NCI-H1092 (cell line): ENCODE measurements at regions not wholly inside any gene's neighbourhood (a gene's known extent, or its start where the extent isn't known, plus 50 kb on each side); places are given as distances from the start of the nearest gene placed in this dataset.

Experiments
- DNase-seq: peaks from one replicate; lab custom pipeline; 2025; lab: John Stamatoyannopoulos, UW

- DNase-seq: no peak
Measured at GRCh38 chr21:25329227-25329825, 278.0 kb downstream of the MRPL39 start.

GRCh38 chr21:25328736-25329135 is 278.5 kb downstream of the MRPL39 start:
- no peak for DNase-seq

- DNase-seq: no peak
Measured at GRCh38 chr21:25326181-25326580, 281.1 kb downstream of the MRPL39 start.

DNA sequence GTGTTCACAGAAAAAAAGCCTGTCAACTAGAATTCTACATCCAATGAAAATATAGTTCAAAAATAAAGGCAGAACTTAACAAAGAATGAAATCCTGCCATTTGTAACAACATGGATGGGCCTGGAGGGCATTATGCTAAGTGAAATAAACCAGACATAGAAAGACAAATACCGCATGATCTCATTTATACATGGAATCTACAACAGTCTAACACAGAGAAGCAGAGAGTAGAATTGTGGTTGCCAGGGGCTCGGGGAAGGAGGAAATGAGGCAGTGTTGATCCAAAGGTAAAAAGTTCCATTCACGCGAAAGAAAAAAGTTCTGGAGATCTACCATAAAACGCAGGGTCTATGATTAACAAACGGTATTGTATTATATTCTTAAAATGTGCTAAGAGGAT is 282.6 kb downstream of the MRPL39 start:
- no peak for DNase-seq

- no peak for DNase-seq
Measured at GRCh38 chr21:25323356-25323949, 283.8 kb downstream of the MRPL39 start.

GRCh38 chr21:25314247-25314646 is 293.0 kb downstream of the MRPL39 start:
- DNase-seq: no peak

GRCh38 chr21:25313829-25314228 is 293.5 kb downstream of the MRPL39 start:
- no peak for DNase-seq

DNA sequence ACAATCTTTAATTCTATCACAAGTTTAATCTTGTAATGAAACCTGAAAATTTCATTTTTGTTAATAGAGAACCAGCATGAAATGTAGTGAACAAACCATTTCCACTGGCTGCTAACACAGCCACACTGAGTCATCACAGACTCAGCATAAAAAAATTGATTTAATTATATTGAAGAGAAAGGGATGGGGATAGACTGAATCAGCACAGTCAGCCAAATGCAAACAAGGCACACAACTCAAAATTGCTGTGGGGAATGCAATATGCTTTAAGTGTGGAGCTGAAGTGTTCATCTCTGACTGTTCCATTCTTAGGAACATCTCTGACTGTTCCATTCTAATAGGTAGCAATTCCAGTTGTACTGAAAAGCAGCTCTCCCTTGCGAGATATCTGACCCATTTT is 299.8 kb downstream of the MRPL39 start:
- no peak for DNase-seq

- DNase-seq: no peak
Measured at GRCh38 chr21:25304611-25305010, 302.7 kb downstream of the MRPL39 start.

DNA sequence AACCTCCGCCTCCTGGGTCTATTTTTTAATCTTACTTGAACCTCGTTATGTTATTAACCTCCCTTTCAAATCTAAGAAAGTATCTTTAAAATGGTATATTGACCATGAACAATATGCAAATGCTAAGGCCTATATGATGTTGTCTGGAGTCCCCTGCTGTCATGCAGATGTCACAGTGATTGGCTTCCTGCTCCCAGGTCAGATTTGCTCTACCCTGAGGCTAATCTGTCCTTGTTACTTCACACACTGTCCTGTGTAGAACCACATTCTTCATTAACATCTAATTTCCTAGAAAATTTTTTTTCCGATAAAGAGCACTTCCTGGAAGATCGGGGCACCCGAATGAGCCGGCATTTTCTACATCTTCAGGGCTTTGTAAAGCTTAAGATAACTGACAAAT is 306.6 kb downstream of the MRPL39 start:
- DNase-seq: no peak

DNA sequence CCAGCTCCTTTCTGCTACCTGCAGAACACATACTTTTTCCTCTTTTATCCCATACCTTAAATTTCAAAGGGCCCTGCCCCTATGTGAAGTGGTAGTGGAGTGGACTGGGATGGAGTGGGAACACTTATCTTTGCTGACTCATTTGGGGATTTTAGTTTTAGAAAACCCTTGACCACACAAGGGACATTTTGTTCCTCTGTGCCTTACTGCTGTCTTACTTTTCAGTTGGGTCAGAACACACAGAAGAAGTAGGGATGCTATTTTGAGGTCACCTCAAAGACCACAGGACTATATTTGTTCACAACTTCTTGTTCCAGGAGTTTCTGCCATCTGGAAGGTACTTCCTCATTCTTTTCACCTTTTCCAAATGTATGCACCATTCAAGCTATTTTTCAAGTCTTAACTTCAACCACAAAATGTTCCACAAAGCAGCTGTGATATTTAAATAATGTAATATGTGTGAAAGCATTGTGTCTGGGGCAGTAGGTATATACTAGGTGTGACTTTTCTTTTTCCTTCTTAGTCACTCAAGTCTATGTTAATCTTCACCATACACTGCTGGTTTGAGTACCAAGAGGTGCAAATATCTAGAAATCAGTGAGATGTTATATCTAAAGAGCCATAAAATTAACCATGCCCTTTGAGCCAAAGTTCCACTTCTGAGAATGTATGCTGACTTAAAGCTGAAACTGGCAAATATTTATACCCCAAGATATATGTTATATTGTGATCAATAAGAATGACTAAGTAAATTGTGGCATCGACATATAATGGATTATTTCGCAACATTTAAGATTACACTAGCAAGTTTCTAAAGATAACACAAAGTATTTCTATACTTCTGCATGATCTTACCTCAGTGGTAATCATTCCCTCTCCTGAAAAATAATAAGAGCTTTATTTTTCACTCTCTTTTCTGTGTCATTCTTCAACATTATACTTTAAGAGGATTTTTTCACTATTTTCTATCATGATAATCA is 308.5 kb downstream of the MRPL39 start:
- DNase-seq: no peak

- no peak for DNase-seq
Measured at GRCh38 chr21:25297117-25297516, 310.2 kb downstream of the MRPL39 start.

- no peak for DNase-seq
Measured at GRCh38 chr21:25296252-25296651, 311.0 kb downstream of the MRPL39 start.

DNA sequence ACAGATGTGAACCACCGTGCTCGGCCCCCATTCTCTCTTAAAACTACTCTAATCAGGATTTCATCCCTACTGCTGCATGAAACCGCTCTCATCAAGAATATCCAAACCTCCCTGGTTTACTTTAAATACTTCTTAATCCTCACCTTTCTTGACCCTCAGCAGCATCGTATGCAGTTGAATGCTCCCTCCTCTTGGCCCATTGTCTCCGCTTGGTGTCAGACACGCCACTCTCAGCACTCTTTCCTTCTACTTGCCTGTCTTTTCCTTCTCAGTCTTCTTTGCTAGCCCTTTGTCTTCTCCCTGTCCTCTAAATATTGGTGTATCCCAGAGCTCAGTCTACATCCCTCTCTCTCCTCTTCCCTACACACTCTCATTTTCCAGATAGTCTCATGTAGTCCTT is 314.9 kb downstream of the MRPL39 start:
- no peak for DNase-seq

GRCh38 chr21:25283720-25284119 is 323.6 kb downstream of the MRPL39 start:
- DNase-seq: no peak

- DNase-seq: no peak
Measured at GRCh38 chr21:25281134-25281533, 326.1 kb downstream of the MRPL39 start.

DNA sequence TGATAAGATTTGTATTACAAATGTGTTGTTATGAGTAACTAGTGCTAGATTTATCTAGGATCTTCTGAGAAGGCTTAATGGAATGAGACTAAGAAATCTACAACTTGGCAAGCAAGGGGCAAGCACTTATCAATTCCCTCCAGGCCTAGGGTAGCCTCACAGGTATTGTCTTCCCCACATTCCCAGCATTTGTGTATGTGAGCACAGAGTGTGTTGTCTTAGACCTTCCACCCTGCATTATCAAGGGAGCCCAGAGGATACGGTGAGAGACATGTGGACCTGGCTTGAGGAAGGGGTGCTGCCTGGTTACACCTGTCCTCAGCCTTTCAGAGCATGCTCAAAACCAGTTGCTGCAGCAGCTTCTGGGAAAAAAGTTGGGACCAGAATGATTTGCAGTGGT is 327.2 kb downstream of the MRPL39 start:
- DNase-seq: no peak

DNA sequence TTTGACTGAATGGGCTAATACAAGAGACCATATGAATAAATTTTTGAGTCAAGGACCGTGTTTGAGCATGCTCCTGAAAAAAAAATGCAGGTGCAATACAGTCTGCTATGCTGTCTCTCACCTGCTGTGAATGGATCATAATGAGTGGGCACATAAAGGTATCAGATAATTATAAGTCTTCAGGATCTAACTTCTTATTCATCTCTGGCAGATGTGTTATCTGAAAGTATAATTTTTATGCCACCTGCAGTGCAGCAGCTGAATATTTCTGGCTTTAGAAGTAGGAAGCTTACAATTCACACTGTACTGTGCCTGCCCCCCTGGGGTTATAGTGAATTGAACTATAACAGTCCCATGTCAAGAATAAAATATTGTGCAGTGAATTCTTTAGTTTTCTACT is 333.3 kb downstream of the MRPL39 start:
- no peak for DNase-seq

GRCh38 chr21:25254491-25255174 is 352.6 kb downstream of the MRPL39 start:
- no peak for DNase-seq

- DNase-seq: no peak
Measured at GRCh38 chr21:25246546-25246945, 360.7 kb downstream of the MRPL39 start.

- no peak for DNase-seq
Measured at GRCh38 chr21:25244735-25245134, 362.5 kb downstream of the MRPL39 start.

DNA sequence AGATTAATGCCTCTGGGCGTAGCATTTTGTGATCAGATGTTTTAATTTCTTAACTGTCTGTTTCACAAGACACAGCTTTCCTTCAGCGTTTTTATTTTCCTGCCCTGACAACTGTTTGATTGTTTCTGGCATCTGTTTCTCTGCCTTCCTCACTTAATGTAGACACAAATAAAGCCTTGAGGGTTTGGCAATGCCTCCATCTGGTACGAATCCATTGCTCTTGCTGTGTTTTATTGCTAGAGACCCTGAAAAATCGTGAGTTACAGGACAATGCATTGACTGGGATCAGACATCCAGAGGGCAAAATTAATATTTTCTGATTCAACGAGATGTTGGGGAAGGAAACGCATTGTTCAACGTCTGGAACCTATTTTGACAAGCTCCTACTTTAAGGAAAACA is 363.5 kb downstream of the MRPL39 start:
- DNase-seq: no peak
